ENCODE measurements at regions not wholly inside any gene's neighbourhood (a gene's known extent, or its start where the extent isn't known, plus 50 kb on each side); places are given as distances from the start of the nearest gene placed in this dataset.

- TF ChIP-seq, protein P1, sequence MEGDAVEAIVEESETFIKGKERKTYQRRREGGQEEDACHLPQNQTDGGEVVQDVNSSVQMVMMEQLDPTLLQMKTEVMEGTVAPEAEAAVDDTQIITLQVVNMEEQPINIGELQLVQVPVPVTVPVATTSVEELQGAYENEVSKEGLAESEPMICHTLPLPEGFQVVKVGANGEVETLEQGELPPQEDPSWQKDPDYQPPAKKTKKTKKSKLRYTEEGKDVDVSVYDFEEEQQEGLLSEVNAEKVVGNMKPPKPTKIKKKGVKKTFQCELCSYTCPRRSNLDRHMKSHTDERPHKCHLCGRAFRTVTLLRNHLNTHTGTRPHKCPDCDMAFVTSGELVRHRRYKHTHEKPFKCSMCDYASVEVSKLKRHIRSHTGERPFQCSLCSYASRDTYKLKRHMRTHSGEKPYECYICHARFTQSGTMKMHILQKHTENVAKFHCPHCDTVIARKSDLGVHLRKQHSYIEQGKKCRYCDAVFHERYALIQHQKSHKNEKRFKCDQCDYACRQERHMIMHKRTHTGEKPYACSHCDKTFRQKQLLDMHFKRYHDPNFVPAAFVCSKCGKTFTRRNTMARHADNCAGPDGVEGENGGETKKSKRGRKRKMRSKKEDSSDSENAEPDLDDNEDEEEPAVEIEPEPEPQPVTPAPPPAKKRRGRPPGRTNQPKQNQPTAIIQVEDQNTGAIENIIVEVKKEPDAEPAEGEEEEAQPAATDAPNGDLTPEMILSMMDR (conservative IDR thresholded peaks at IDR 0.05 in 1 of 2, IDR thresholded peaks at IDR 0.05 in 1 of 2; ENCODE audit: low read depth in 1 of 2, low read length in 2 of 2), result no peak
- no peak for TF ChIP-seq EZH2 (IDR thresholded peaks at IDR 0.05; ENCODE audit: low read length, missing control alignments)
- Histone ChIP-seq H3K4me1 (ENCODE audit: control insufficient read depth, extremely low read depth, insufficient read depth, low read length) (peaks cover 7% of the 10 kb centered on the region), H3K4me2 (ENCODE audit: extremely low read depth, insufficient read depth, low read length) (no peak overlapping the region), H3K27ac (ENCODE audit: insufficient read depth, low read length) (no peak overlapping the region), H2AFZ (ENCODE audit: low read length) (no peak overlapping the region), H3K36me3 (ENCODE audit: control insufficient read depth, insufficient read depth, low read length) (no peaks in the 10 kb centered on the region), H3K9ac (ENCODE audit: insufficient read depth, low read length) (no peak overlapping the region), H3K9me3 (ENCODE audit: control insufficient read depth, insufficient read depth, low read depth, low read length) (no peaks in the 10 kb centered on the region), H3K79me2 (ENCODE audit: control insufficient read depth, insufficient read depth, low read length) (no peaks in the 10 kb centered on the region), H3K4me3 (replicated peaks in 1 of 4; ENCODE audit: control extremely low read depth in 1 of 4, insufficient read depth in 1 of 4, low read depth in 3 of 4, low read length in 4 of 4) (no peak overlapping the region), H4K20me1 (ENCODE audit: control insufficient read depth, extremely low read depth, insufficient read depth, low read length) (no peaks in the 10 kb centered on the region), H3K27me3 (ENCODE audit: control insufficient read depth, insufficient read depth, low read length) (no peaks in the 10 kb centered on the region)
- DNase-seq (ENCODE audit: low read depth in 2 of 2), result no peak
Measured at GRCh38 chr7:47671358-47671757, 89.4 kb upstream of the TNS3 start.

- no peak for TF ChIP-seq EZH2 (IDR thresholded peaks at IDR 0.05; ENCODE audit: low read length, missing control alignments)
- TF ChIP-seq, protein P1 (conservative IDR thresholded peaks at IDR 0.05 in 1 of 2, IDR thresholded peaks at IDR 0.05 in 1 of 2; ENCODE audit: low read depth in 1 of 2, low read length in 2 of 2), result no peak
- DNase-seq (ENCODE audit: low read depth in 2 of 2), result no peak
- no peaks in the 10 kb centered on the region for H3K79me2 ChIP-seq (ENCODE audit: control insufficient read depth, insufficient read depth, low read length)
- no peak overlapping the region for H3K27ac ChIP-seq (ENCODE audit: insufficient read depth, low read length)
- no peaks in the 10 kb centered on the region for H3K36me3 ChIP-seq (ENCODE audit: control insufficient read depth, insufficient read depth, low read length)
- H3K4me3 ChIP-seq (replicated peaks in 1 of 4; ENCODE audit: control extremely low read depth in 1 of 4, insufficient read depth in 1 of 4, low read depth in 3 of 4, low read length in 4 of 4), result no peak overlapping the region
- H3K9ac ChIP-seq (ENCODE audit: insufficient read depth, low read length), result no peak overlapping the region
- H3K4me1 ChIP-seq (ENCODE audit: control insufficient read depth, extremely low read depth, insufficient read depth, low read length), result peaks cover 8% of the 10 kb centered on the region
- H3K27me3 ChIP-seq (ENCODE audit: control insufficient read depth, insufficient read depth, low read length), result no peaks in the 10 kb centered on the region
- H2AFZ ChIP-seq (ENCODE audit: low read length), result no peak overlapping the region
- no peak overlapping the region for H3K4me2 ChIP-seq (ENCODE audit: extremely low read depth, insufficient read depth, low read length)
- H3K9me3 ChIP-seq (ENCODE audit: control insufficient read depth, insufficient read depth, low read depth, low read length), result no peaks in the 10 kb centered on the region
- no peaks in the 10 kb centered on the region for H4K20me1 ChIP-seq (ENCODE audit: control insufficient read depth, extremely low read depth, insufficient read depth, low read length)
Measured at GRCh38 chr7:47670729-47671128, 88.8 kb upstream of the TNS3 start.

DNA sequence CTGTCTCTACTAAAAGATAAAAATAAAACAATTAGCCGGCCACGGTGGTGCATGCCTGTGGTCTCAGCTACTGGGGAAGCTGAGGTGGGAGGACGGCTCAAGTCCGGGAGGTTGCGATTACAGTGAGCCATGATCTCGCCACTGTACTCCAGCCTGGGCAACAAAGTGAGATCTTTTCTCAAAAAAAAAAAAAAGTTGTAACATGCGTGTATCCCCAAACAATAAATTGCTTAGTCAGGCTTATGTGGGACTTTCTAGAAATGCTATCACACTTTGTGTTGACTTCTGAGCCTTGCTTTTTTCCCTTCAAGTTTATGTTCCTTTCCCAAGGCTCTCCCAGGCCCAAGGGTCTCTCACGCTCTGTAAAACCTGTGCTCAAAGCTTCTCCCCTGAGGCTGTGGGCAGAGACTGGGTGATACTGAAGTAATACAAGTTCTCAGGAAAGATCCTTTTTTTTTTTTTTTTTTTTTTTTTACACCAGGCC is 88.0 kb upstream of the TNS3 start:
- no peaks in the 10 kb centered on the region for H3K9me3 ChIP-seq (ENCODE audit: control insufficient read depth, insufficient read depth, low read depth, low read length)
- H3K27me3 ChIP-seq (ENCODE audit: control insufficient read depth, insufficient read depth, low read length), result no peaks in the 10 kb centered on the region
- TF ChIP-seq, protein P1 (conservative IDR thresholded peaks at IDR 0.05 in 1 of 2, IDR thresholded peaks at IDR 0.05 in 1 of 2; ENCODE audit: low read depth in 1 of 2, low read length in 2 of 2), result no peak
- TF ChIP-seq EZH2 (IDR thresholded peaks at IDR 0.05; ENCODE audit: low read length, missing control alignments), result no peak
- H3K9ac ChIP-seq (ENCODE audit: insufficient read depth, low read length), result no peak overlapping the region
- DNase-seq (ENCODE audit: low read depth in 2 of 2), result peak in 1 of 2 donors; percentile 90
- peak overlapping the region; percentile 12 for H2AFZ ChIP-seq (ENCODE audit: low read length)
- peaks cover 8% of the 10 kb centered on the region for H3K4me1 ChIP-seq (ENCODE audit: control insufficient read depth, extremely low read depth, insufficient read depth, low read length)
- H4K20me1 ChIP-seq (ENCODE audit: control insufficient read depth, extremely low read depth, insufficient read depth, low read length), result no peaks in the 10 kb centered on the region
- H3K4me3 ChIP-seq (replicated peaks in 1 of 4; ENCODE audit: control extremely low read depth in 1 of 4, insufficient read depth in 1 of 4, low read depth in 3 of 4, low read length in 4 of 4), result no peak overlapping the region
- peak overlapping the region; percentile 33 for H3K4me2 ChIP-seq (ENCODE audit: extremely low read depth, insufficient read depth, low read length)
- peak overlapping the region; percentile 53 for H3K27ac ChIP-seq (ENCODE audit: insufficient read depth, low read length)
- no peaks in the 10 kb centered on the region for H3K36me3 ChIP-seq (ENCODE audit: control insufficient read depth, insufficient read depth, low read length)
- H3K79me2 ChIP-seq (ENCODE audit: control insufficient read depth, insufficient read depth, low read length), result no peaks in the 10 kb centered on the region

All from fibroblast of lung (primary cell).